ENCODE measurements at regions not wholly inside any gene's neighbourhood (a gene's known extent, or its start where the extent isn't known, plus 50 kb on each side); places are given as distances from the start of the nearest gene placed in this dataset.
"Not testable (repeated sequence)": the region's sequence is repeated elsewhere in the genome, so short reads cannot be mapped to it uniquely, and the experiment has no call there.

DNA sequence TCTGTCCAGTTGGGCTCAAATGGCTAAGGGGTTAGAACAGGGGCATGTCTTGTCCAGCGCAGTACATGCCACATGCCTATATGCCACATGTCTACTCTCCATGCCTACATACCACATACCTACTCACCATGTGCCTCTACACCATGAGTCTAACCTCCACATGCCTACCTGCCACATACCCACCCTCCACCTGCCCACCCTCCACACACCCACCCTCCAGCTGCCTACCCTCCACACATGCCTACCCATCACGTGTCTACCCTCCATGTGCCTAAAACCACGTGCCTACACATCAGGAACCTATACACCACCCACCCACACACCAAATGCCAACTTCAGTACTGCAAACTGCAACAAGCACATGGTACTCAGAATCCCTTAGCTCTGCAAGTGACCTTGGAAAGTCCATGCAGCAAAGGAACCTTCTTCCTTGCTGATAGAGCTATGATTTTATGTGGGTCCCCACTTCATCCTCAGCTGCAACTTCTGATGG, 113.0 kb upstream of the CST7 start:
- DNase-seq (ENCODE audit: low read depth) = no peak

GRCh38 chr20:24836661-24837299, 112.3 kb upstream of the CST7 start:
- DNase-seq (ENCODE audit: low read depth) = no peak

DNA sequence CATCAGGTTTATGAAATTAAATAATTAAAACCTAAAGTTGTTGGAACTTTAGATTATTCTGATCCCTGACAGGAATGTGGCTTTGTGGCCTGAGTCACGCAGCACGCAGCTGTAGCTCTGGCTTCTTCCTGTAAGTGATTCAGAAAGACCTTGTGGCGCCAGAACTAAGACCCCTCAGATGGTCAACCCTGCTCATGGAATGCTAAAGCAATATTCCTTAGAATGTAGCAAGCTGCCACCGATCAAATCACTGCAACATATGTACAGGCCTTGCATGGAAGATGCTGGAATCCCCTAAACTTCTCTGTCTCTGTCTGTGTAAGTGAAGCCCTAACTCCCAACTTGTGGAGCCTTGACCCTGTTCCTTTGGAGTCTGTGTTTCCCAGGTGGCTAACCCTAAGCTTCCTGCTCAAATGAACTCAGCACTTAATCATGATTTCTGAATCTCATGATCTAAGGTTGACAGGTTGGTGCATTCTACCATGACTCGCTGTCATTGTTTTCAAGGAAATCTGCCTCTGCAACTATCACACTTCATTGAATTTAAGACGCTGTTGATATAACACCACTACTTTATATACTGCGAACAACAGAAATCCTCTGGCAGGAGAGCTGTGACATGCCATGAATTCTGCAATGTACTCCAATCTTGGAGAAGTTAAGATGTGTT, 111.2 kb upstream of the CST7 start:
- DNase-seq (ENCODE audit: low read depth) = peak; percentile 52

GRCh38 chr20:24838546-24839535, 110.2 kb upstream of the CST7 start:
- DNase-seq (ENCODE audit: low read depth) = peak; percentile 18

DNA sequence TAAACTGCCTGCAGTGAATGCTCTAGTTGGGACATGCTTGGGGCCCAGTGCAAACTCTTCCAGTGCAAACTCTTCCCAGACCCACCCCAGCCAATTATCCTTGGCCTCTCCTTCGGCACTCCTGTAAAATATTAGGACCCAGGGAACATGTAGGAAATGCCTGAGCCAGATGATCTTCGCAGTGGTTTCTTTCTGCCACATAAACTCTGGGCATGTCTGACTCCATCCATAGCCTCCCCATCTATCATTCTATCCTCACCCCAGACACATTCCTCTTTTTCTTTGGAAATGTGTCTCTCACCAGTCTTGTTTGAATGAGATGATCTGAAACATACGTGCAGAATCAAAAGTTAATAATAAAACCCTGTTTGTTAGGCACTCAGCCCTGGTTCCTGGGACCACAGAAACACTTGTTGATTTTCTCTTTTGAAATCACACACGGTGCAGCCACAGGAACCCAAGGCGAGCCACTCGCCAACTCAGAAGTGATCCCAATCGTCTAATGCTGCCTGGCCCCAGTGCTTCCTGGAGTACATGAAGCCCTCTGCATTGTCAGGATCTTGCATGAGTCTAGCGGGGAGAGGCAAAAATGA, 108.9 kb upstream of the CST7 start:
- no peak for DNase-seq (ENCODE audit: low read depth)

GRCh38 chr20:24842274-24842917, 106.7 kb upstream of the CST7 start:
- DNase-seq (ENCODE audit: low read depth) = no peak

GRCh38 chr20:24842918-24843715, 106.0 kb upstream of the CST7 start:
- no peak for DNase-seq (ENCODE audit: low read depth)

GRCh38 chr20:24850176-24850575, 98.9 kb upstream of the CST7 start:
- DNase-seq (ENCODE audit: low read depth) = no peak

- DNase-seq (ENCODE audit: low read depth) = no peak
These were observed 97.6 kb upstream of the CST7 start for GRCh38 chr20:24851346-24852019.

GRCh38 chr20:24853916-24854315, 95.2 kb upstream of the CST7 start:
- no peak for DNase-seq (ENCODE audit: low read depth)

- no peak for DNase-seq (ENCODE audit: low read depth)
These were observed 93.2 kb upstream of the CST7 start for GRCh38 chr20:24855848-24856247.

- not testable (repeated sequence) for DNase-seq (ENCODE audit: low read depth)
These were observed 90.6 kb upstream of the CST7 start for GRCh38 chr20:24858500-24858899.

DNA sequence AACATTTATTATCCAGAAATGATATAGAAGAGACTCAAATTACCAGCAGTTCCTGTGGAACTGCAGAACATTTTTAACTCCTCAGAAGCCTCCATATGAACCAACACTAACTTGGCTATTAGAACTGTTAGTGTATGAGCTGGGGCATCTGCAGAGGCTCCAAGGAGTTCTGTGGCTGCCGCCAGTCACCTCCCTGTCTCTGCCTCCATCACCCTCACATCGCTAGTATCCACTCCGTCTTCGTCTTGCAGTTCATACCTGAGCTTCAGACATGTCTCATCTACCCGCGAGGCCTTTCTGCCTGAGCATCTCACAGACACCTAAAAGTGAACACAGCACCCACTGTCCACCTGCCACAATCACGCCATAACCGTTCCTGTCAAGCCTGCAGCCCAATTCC, 89.5 kb upstream of the CST7 start:
- no peak for DNase-seq (ENCODE audit: low read depth)

DNA sequence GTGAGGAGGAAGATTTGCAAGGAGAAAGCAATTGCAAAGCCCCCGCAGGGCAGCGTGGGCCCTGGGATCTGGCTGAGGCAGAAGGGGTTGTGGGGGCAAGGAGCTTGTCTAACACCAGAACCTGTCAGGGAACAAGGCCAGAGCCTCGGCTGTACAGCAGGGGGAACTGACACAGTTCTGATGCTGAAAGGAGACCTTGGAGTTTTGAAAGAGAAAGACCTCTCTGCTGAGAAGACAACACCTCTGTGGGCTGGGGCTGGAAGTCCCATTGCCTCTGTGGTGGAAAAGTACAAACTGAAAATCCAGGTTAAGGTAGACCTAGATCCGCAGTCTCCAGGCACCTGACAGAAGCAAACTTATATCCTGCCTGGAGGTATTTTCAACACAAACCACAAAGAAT, 86.9 kb upstream of the CST7 start:
- DNase-seq (ENCODE audit: low read depth) = no peak

DNA sequence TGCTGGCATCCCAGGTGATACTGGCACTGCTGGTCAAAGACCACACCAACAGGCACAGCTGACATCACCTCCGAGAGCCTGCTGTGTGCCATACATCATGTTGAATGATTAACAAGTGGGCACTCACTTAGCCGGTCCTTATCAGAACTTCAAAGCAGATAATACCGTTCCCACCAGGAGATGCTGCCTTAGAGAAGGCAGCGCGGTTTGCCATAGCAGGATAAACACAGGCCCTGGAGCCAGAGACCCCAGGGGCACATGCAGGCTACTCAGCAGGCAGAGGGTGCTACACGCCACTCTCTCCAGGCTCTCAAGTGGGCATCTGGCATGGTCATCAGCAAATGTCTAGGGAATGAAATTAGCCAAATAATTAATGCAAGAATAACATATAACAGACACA, 86.5 kb upstream of the CST7 start:
- no peak for DNase-seq (ENCODE audit: low read depth)

- peak; percentile 22 for DNase-seq (ENCODE audit: low read depth)
These were observed 85.7 kb upstream of the CST7 start for GRCh38 chr20:24863356-24863755.

GRCh38 chr20:24866008-24866407, 83.1 kb upstream of the CST7 start:
- no peak for DNase-seq (ENCODE audit: low read depth)

DNA sequence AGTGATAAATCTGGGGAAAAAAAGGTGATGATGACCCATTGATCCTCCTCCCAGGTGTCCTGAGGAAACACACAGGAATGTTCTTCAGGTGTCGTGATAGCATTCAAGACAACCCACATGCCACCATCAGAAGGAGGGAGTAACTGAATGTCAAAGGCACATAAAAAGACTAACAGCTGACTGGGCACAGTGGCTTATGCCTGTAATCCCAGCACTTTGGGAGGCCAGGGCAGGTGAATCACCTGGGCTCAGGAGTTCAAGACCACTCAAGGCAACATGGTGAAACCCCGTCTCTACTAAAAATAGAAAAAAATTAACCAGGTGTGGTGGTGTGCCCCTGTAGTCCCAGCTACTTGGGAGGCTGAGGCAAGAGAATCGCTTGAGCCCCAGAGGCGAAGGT, 82.3 kb upstream of the CST7 start:
- DNase-seq (ENCODE audit: low read depth) = no peak

GRCh38 chr20:24867556-24867955, 81.5 kb upstream of the CST7 start:
- no peak for DNase-seq (ENCODE audit: low read depth)

DNA sequence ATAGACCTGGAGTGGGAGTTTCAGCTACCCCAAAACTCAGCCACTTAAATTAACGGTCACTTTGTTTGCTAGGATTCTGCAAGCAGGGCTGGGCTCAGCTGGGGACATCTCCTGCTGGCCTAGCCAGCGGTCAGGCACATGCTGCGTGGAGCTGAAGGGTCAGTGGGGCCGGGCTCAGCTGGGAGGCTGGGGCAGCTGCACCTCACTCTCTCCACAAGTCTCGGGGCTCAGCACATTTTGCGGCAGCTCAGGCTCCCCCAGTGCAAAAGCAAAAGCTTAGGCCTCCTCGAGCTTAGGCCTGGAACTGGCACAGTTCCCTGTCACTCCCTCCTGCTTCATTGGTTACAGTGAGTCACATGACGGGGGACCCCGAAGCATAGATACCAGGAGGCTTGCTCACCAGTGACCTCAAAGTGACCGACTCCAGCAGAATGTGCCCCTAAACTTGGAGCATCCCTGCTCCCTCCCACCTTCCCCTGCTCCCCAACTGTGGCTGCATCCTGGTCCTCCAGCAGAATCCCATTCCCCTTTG, 80.6 kb upstream of the CST7 start:
- peak; percentile 4 for DNase-seq (ENCODE audit: low read depth)

All from LHCN-M2 (cell line).